H1 (cell line): ENCODE measurements at regions not wholly inside any gene's neighbourhood (a gene's known extent, or its start where the extent isn't known, plus 50 kb on each side); places are given as distances from the start of the nearest gene placed in this dataset.

Source experiments
- ATF2 ChIP-seq: IDR thresholded peaks from 2 replicates; pipeline ENCODE4 v1.6.1; 2012; ENCODE audit warnings: low read length, inconsistent platforms
- ATF3 ChIP-seq: IDR thresholded peaks from 2 replicates; pipeline ENCODE4 v1.6.1; 2011; ENCODE audit warnings: low read depth, mild to moderate bottlenecking, low read length; ENCODE audit not compliant: insufficient read depth
- CREB1 ChIP-seq: IDR thresholded peaks from 2 replicates; pipeline ENCODE4 v1.6.1; 2012; ENCODE audit warnings: inconsistent platforms
- GABPA ChIP-seq: IDR thresholded peaks from 2 replicates; pipeline ENCODE4 v1.6.1; 2011; ENCODE audit warnings: mild to moderate bottlenecking, low read length, moderate library complexity, borderline replicate concordance; ENCODE audit not compliant: insufficient read depth
- MAX ChIP-seq: IDR thresholded peaks from 2 replicates; pipeline ENCODE4 v1.6.1; 2012; ENCODE audit warnings: inconsistent platforms
- POLR2A ChIP-seq, 2 experiments: IDR thresholded peaks; 1 replicate in 1 of 2; 2 replicates in 1 of 2; pipeline ENCODE4 v1.6.1; 2011; ENCODE audit warnings: low read depth in 2 of 2, low read length in 2 of 2, mild to moderate bottlenecking in 2 of 2; ENCODE audit errors: control extremely low read depth in 1 of 2
- POU5F1 ChIP-seq: IDR thresholded peaks from 2 replicates; pipeline ENCODE4 v1.6.1; 2011; ENCODE audit warnings: low read depth, mild to moderate bottlenecking, low read length, moderate library complexity
- RFX5 ChIP-seq: IDR thresholded peaks from 2 replicates; pipeline ENCODE4 v1.6.1; 2011; ENCODE audit warnings: low read depth, low read length, improper control_type of control experiment, borderline replicate concordance
- TAF1 ChIP-seq: IDR thresholded peaks from 2 replicates; pipeline ENCODE4 v1.6.1; 2011; ENCODE audit warnings: mild to moderate bottlenecking, low read depth, low read length
- TCF12 ChIP-seq: IDR thresholded peaks from 2 replicates; pipeline ENCODE4 v1.6.1; 2011; ENCODE audit warnings: low read depth, mild to moderate bottlenecking, low read length

DNA sequence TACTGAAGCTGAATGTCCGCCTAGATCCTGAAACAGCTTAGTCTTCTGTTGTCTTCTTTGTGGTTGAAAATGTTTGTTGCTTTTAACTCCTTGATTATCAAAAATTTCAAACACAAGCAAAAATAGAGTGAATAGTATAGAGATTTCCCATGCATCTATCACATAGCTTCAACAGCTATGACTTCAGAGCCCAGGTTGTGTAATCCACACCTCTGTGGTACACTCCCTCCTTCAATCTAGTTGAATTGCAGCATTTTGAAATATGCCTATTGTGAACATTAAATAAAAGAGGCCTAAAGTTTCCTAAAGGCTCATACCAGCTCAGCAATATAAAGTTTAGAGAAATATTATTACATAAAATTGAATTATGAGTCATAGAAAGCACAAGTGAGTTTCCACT lies 204.7 kb upstream of the HDAC9 start:
- no peak for TF ChIP-seq TAF1
- no peak for TF ChIP-seq TCF12
- TF ChIP-seq ATF3 = no peak
- TF ChIP-seq ATF2 = no peak
- no peak for TF ChIP-seq CREB1
- no peak for TF ChIP-seq GABPA
- TF ChIP-seq POU5F1 = no peak
- TF ChIP-seq RFX5 = no peak
- no peak for TF ChIP-seq POLR2A (IDR thresholded peaks at IDR 0.05; ENCODE audit: control extremely low read depth in 1 of 2, low read depth in 2 of 2, low read length in 2 of 2)
- TF ChIP-seq MAX = no peak
